ENCODE measurements at regions not wholly inside any gene's neighbourhood (a gene's known extent, or its start where the extent isn't known, plus 50 kb on each side); places are given as distances from the start of the nearest gene placed in this dataset.

- Histone ChIP-seq H3K4me3 (no peak overlapping the region), H3K27me3 (no peaks in the 10 kb centered on the region), H3K27ac (no peak overlapping the region), H3K9me3 (no peaks in the 10 kb centered on the region), H3K36me3 (no peaks in the 10 kb centered on the region), H3K4me1 (no peaks in the 10 kb centered on the region)
- intact Hi-C loops (cut with DNase I; ENCODE audit: low total_unique reads) = no loop called here
- no peak for DNase-seq
- TF ChIP-seq CTCF (IDR thresholded peaks at IDR 0.05) = no peak
Measured at GRCh38 chr6:144997996-144998395, 712.9 kb downstream of the UTRN start.

GRCh38 chr6:144999127-144999526 is 714.0 kb downstream of the UTRN start:
- no peak overlapping the region for H3K4me3 ChIP-seq
- intact Hi-C loops (cut with DNase I; ENCODE audit: low total_unique reads) = no loop called here
- no peaks in the 10 kb centered on the region for H3K36me3 ChIP-seq
- no peak for DNase-seq
- no peaks in the 10 kb centered on the region for H3K4me1 ChIP-seq
- no peaks in the 10 kb centered on the region for H3K9me3 ChIP-seq
- no peaks in the 10 kb centered on the region for H3K27me3 ChIP-seq
- H3K27ac ChIP-seq = no peak overlapping the region
- no peak for TF ChIP-seq CTCF (IDR thresholded peaks at IDR 0.05)

GRCh38 chr6:145003145-145003544 is 718.0 kb downstream of the UTRN start:
- H3K4me3 ChIP-seq = no peak overlapping the region
- no peaks in the 10 kb centered on the region for H3K4me1 ChIP-seq
- no peaks in the 10 kb centered on the region for H3K27me3 ChIP-seq
- no peak for TF ChIP-seq CTCF (IDR thresholded peaks at IDR 0.05)
- H3K9me3 ChIP-seq = no peaks in the 10 kb centered on the region
- H3K27ac ChIP-seq = no peak overlapping the region
- intact Hi-C loops (cut with DNase I; ENCODE audit: low total_unique reads) = no loop called here
- no peak for DNase-seq
- H3K36me3 ChIP-seq = no peaks in the 10 kb centered on the region

GRCh38 chr6:145006914-145007313 is 721.8 kb downstream of the UTRN start:
- H3K27ac ChIP-seq = no peak overlapping the region
- H3K4me3 ChIP-seq = no peak overlapping the region
- no peaks in the 10 kb centered on the region for H3K27me3 ChIP-seq
- DNase-seq = no peak
- no peaks in the 10 kb centered on the region for H3K9me3 ChIP-seq
- TF ChIP-seq CTCF (IDR thresholded peaks at IDR 0.05) = no peak
- H3K4me1 ChIP-seq = no peaks in the 10 kb centered on the region
- no peaks in the 10 kb centered on the region for H3K36me3 ChIP-seq
- intact Hi-C loops (cut with DNase I; ENCODE audit: low total_unique reads) = no loop called here

- intact Hi-C loops (cut with DNase I; ENCODE audit: low total_unique reads) = no loop called here
- DNase-seq = no peak
- no peak for TF ChIP-seq CTCF (IDR thresholded peaks at IDR 0.05)
- Histone ChIP-seq H3K4me3 (no peak overlapping the region), H3K9me3 (no peaks in the 10 kb centered on the region), H3K4me1 (no peaks in the 10 kb centered on the region), H3K27ac (no peak overlapping the region), H3K36me3 (no peaks in the 10 kb centered on the region), H3K27me3 (no peaks in the 10 kb centered on the region)
Measured at GRCh38 chr6:145008715-145009114, 723.6 kb downstream of the UTRN start.

- no peak for DNase-seq
- Histone ChIP-seq H3K9me3 (no peaks in the 10 kb centered on the region), H3K4me3 (no peak overlapping the region), H3K36me3 (no peaks in the 10 kb centered on the region), H3K27ac (no peak overlapping the region), H3K27me3 (no peaks in the 10 kb centered on the region), H3K4me1 (no peaks in the 10 kb centered on the region)
- intact Hi-C loops (cut with DNase I; ENCODE audit: low total_unique reads) = no loop called here
- TF ChIP-seq CTCF (IDR thresholded peaks at IDR 0.05) = no peak
Measured at GRCh38 chr6:145009711-145010110, 724.6 kb downstream of the UTRN start.

Measured in tibial artery (tissue), 4 donors.